Skeletal muscle cell (primary cell): ENCODE measurements at regions not wholly inside any gene's neighbourhood (a gene's known extent, or its start where the extent isn't known, plus 50 kb on each side); places are given as distances from the start of the nearest gene placed in this dataset.
A peak's percentile ranks its signal among the peaks of the same experiment; 100 is the strongest.
"Not testable (repeated sequence)": the region's sequence is repeated elsewhere in the genome, so short reads cannot be mapped to it uniquely, and the experiment has no call there.

Experiments
- DNase-seq: peaks from one replicate; pipeline ENCODE4 v3.0.0-alpha.2; 2010; ENCODE audit warnings: low read depth
- H3K4me3 ChIP-seq: 2 replicates; pipeline ENCODE4 v1.5.1; 2011; ENCODE audit warnings: low read depth, mild to moderate bottlenecking, control low read depth, low read length, moderate library complexity

DNA sequence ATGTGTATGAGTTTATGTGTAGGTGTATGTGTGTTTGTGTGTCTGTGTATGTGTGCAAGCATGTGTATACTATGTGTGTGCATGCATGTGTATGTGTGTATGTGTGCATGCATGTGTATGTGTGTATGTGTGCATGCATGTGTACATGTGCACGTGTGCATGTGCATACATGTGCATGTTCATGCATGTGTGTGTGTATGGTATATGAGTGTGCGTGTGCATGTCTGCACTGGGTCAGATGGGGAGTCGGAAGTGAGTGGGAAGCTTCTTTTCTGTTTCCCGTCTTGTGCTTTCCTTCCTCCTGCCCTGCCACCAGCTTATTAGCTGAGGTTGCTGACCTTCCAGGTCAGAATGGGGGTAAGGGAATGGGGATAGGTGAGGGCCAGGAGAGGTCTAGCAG is 174.7 kb downstream of the MAP2K4 start:
- no peak overlapping the region for H3K4me3 ChIP-seq
- DNase-seq: no peak

DNA sequence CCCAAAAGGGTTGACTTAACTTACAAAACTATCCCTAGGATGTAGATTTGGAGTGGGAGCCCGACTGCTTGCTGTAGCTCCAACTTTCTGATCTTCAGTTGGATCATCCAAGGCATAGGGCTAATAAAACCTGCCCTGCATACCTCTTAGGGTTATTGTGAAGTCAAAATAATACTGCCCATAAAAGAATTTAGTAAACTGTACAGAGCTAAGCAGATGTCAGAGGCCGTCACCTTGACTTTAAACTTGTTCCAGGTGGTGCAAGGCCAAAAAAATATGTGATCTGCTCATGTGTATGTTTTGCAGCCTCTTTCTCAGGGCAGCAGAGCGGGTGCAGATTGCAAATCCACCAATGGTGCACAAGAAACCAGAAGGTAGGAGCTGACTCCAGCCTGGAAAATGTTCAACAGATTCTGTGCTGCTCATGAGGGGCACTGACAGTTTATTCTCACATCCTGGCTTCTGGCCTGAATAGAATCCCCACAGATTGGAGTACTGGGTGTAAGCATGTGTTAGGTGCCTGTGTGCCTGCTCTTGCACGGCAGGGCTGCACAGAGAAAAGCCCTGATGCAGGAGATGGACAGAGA is 180.7 kb downstream of the MAP2K4 start:
- no peak for DNase-seq
- H3K4me3 ChIP-seq: no peak overlapping the region

DNA sequence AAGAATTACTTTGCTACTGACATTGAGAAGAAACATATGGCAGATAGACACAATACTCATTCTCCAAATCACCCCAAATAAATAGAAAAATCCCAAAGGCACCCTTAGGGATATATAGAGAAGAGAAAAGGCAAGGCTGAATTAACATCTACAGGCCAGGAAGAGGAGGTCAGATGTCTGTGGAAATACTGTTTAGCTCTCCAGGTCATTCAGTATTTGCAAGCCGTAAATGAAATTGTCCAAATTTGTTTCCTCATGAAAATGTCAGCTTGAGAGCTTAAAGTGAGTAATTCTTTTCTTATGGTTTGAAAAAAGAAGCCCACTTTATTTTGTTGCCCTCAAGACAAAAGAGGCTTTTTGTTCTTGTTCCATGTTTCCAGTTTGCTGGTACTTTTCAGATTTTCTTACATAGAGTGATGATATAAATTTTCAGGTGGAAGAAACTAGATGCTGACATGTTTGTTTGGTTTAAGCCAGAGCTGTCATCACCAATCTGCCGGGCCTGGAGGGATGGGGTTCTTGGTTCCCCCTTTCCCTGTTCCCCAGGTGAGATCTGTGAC is 189.0 kb downstream of the MAP2K4 start:
- DNase-seq: no peak
- H3K4me3 ChIP-seq: no peak overlapping the region

DNA sequence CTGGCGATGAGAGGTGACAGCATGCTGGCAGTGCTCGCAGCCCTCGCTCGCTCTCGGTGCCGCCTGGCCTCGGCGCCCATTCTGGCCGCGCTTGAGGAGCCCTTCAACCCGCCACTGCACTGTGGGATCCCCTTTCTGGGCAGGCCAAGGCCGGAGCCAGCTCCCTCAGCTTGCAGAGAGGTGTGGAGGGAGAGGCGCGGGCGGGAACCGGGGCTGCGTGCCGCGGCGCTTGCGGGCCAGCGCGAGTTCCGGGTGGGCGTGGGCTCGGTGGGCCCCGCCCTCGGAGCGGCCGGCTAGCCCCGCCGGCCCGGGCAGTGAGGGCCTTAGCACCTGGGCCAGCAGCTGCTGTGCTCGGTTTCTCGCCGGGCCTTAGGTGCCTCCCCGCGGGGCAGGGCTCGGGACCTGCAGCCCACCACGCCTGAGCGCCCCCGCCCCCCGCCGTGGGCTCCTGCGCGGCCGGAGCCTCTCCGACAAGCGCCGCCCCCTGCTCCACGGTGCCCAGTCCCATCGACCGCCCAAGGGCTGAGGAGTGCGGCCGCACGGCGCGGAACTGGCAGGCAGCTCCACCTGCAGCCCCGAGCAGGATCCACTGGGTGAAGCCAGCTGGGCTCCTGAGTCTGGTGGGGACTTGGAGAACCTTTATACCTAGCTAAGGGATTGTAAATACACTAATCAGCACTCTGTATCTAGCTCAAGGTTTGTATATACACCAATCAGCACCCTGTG is 200.2 kb downstream of the MAP2K4 start:
- not testable (repeated sequence) for DNase-seq, H3K4me3 ChIP-seq

DNA sequence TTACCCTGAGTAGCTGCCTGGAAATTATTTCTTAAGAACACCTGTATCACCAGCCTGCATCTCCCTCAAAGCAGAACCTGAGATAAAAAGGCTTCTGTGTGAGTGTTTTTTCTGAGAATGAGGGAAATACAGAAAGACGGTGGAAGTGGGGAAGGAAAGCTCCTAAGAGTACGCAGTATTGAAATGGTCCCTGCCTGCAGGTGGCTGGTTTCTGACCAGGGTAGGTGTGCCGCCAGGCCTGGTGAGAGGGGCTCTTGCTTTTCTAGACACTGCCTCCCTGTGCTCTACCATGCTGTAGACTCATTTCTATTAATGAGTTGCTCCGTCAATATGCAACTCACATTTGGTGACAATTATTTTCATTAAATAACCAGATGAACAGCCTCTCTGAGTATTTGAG is 201.7 kb downstream of the MAP2K4 start:
- H3K4me3 ChIP-seq: no peak overlapping the region
- DNase-seq: no peak

DNA sequence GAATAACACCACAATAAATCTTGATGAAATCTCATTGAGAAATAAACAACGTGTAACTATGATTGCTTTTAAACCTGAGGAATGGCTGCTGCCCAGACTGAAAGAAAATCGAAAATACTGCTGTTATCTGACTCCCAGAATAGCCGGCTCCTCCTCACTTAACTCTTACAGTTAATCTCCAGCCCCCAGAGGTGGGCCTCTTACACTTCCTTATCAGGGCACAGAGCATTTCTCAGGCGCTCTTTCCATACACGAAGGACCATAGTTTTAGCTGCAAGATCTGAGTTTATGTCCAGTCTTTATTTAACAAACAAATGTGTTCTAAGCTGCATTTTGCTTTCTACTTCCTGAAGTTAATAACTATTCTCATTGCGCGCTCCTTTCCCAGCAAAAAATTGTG is 206.9 kb downstream of the MAP2K4 start:
- no peak for DNase-seq
- H3K4me3 ChIP-seq: no peak overlapping the region

DNA sequence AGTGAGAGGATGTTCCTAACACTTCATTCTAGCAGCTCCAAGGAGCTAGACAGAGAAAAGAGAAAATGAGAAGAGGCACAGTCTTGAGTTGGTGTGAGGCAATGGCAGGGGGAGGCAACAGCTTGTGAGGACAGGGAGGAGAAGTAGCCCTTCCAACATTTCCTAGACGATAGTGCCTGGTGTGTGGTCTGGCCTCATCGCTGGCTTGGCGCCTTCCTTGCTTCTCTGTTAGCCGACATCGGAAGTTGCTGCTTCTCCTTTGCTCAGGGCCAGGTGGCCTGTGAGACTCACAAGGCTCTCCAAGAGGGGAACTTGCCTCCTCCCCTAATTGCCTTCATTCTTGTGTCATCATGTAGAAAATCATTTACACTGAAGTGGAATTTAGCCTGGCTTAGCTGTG is 208.7 kb downstream of the MAP2K4 start:
- no peak for DNase-seq

DNA sequence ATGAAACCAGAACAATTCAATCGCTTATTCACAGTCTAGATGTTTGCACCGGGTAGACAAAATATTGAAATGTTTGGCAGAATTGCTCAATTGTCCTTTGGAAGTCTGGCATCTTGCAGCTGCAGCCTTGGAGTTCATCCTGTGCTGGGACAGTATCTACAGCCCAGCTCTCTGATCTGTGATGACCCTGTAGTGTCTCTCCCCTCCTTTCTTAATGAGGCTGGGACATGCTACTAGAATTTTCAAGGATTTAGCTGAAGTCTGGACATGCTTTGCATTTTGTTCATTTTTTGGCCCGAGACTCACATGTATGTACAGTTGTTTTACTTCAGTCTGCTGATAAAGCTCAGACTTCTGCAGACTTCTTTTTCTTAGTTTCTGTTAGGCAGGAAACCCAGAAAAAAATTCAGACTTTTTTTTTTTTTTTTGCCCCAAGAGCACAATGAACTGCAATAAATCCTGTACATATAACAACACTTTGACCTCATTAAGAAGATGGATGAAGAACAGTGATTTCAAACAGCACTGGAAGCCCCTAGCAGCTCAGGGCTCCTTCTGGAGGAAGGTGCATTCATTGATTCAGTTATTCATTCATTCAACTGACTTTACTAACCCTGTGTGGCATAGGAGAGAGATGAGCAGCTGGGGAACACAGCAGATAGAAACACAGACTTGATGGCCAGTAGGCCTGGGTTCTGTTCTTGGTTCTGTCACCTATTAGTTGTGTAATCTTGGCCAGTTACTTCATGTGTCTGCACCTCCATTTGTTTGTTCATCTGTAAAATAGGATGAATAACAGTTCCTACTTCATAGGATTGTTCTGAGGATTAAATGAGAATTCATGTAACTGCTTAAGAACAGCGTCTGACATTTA is 210.0 kb downstream of the MAP2K4 start:
- no peak for DNase-seq
- H3K4me3 ChIP-seq: no peak overlapping the region

More for the DNA sequence above, 208.7 kb downstream of the MAP2K4 start:
- H3K4me3 ChIP-seq: no peak overlapping the region

DNA sequence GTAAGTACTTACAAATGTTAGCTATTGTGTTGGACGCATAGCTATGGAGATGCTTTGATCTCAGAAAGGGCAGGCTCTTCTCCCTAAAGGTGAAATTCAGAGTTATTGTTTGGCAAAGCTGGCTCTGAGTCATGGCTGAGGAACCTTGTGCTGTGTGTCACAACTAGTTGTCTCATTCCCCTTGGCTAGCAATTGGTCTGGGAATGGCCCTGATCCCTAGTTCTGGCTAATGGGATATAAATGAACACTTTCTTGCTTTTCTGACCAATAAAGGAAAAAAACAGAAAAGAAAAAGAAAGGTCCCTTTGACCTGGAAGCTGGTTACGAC is 210.6 kb downstream of the MAP2K4 start:
- H3K4me3 ChIP-seq: no peak overlapping the region
- DNase-seq: peak; percentile 2

DNA sequence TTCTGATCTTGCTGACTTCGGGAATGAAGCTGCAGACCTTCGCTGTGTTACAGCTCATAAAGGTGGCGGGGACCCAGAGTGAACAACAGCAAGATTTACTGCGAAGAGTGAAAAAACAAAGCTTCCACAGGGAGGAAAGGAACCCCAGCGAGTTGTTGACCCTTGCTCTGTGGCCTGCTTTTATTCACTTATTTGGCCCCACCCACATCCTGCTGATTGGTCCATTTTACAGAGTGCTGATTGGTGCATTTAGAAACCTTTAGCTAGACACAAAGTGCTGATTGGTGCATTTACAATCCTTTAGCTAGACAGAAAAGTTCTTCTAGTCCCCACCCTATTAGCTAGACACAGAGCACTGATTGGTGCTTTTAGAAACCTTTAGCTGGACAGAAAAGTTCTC is 218.3 kb downstream of the MAP2K4 start:
- not testable (repeated sequence) for H3K4me3 ChIP-seq, DNase-seq

DNA sequence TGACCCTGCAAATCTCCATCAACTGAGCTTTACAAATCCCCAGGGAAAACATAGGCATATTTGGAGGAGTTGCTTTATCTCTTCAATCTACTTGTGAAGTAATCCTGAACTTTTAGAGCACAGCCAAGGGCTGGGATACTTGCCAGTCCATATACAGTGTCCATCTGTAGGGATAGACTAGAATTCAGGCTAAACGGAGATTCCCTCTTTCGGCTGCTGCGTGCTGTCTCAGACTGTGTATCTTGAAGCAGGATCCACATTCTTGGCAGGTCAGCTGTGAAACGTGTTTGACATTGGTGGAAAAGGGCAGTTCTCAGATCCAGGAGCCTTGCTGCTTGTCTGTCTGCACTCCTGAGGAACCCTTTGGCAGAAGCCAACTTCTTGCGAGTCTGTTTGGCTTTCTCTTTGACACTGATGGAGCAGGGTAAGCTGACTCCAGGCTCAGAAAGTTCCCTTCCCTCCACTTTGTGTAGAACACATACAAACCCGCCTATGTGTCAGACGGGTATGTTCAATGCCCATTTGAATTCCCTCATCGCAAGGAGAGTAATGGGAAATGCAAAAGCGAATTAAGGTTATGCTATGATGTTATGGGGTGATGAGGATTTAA is 221.8 kb downstream of the MAP2K4 start:
- H3K4me3 ChIP-seq: no peak overlapping the region
- no peak for DNase-seq

DNA sequence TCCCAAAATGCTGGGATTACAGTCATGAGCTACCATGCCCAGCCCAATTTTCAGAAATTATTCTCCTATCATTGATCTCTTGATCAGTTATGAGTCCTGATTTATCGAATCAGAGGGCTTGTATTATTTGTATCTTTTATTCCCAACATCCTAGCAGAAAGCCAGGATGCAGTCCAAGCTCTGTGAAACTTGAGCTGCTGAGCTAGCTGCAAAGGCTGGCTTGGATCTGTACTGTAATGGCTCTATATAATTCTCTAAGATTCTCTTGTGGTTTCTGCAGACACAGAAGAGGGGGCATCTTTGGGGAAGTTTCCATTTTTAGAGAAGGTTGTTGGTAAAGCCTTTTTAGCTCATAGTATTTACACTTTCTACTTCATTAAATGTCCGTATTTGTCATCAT is 227.1 kb downstream of the MAP2K4 start:
- H3K4me3 ChIP-seq: no peak overlapping the region
- no peak for DNase-seq

DNA sequence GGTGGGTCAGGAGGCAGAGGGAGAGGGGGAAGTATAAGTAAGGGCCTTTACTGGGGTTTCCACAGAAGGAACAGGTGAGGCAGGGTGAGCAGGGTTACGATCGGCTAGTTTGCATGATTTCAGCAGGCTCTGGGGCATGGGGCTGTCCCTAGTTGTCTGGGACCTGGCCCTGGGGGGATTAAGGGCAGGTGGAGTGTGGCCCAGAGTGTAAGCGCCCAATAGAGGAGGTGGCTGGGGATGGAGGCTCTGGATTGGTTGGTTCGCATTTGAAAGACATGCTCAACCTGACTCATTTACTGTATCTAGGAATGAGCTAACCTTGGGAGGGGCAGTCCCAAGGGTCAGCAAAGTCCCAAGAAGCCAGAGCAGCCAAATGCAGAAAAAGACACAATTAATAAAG is 230.3 kb downstream of the MAP2K4 start:
- no peak overlapping the region for H3K4me3 ChIP-seq
- no peak for DNase-seq

DNA sequence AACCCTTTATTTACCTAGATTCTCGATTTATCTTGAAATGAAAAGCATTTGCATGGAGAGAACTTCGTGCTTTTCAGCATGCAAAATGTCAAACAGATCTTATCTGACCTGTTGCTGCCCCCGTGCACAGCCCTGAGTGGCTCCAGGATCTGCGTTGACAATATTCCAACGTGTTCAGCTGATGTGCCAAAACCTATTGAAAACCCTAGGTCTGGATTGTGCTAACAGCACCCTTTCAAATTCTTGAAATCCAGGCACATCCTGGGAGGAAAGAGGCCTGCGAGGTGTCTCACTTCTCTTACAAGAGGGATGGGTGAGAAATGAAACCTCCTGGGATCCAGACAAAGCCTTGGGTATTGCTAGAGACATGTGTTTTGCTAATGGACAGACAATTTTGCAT is 231.8 kb downstream of the MAP2K4 start:
- H3K4me3 ChIP-seq: no peak overlapping the region
- no peak for DNase-seq

DNA sequence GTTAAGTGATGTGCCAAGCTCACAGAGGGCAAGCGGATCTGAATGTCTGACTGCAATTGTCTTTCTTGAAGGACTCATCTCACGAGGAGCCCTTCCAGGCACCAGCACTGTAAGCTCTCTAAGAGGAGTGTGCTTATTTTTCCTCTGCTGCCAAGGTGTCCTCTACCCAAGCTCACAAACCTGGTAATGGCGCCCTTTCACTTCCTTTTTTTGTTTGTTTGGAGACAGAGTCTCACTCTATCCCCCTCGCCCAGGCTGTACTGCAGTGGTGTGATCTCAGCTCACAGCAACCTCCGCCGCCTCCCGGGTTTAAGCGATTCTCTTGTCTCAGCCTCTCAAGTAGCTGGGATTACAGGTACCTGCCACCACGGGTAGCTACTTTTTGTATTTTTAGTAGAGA is 233.8 kb downstream of the MAP2K4 start:
- no peak for DNase-seq
- no peak overlapping the region for H3K4me3 ChIP-seq

DNA sequence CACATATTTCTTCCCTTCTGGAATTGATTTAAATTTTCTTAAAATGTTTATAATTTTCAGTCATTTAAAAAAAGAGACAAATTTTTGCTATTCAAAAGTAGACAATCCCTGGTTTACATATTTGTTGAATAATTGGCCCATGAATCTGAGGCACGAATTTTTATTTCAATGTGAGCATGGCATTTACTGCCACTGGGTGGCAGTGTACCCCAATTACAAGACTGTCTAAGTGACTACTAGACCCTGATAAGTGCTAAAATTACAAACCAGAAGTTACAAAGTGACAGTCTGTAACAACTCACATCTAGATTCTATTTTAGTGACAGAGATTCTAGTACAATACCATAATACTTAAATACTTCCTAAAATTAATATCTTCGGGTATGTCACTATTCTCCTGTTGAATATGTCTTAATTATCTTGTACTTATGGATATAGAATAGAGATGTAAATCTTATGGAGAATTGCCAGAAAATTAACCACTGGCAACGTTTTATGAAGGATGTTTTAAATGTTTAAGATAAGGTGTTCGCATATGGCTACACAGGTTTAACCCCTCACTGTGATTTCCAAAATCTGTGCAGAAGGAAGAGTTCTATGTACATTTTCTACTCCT is 235.8 kb downstream of the MAP2K4 start:
- H3K4me3 ChIP-seq: no peak overlapping the region
- DNase-seq: peak; percentile 15

DNA sequence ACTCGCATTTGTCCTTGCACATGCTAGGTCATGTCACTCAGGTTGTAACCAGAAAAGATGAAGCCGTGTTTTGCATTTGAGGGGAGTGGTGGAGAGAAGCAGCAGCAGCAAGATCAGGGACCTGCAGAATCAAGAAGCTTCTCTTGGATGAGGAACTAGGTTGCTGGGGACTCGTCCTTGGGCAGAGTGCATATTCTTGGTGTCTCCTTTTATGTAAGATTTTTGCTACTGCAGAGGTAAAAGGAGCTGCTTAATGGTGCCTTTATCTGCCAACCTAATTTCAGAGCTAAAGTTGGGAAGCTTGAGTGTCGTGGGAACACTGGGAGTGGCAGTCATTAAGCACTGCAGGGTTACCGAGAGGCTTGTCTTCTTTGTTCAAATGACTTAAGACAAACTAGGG is 236.5 kb downstream of the MAP2K4 start:
- no peak for DNase-seq
- no peak overlapping the region for H3K4me3 ChIP-seq

DNA sequence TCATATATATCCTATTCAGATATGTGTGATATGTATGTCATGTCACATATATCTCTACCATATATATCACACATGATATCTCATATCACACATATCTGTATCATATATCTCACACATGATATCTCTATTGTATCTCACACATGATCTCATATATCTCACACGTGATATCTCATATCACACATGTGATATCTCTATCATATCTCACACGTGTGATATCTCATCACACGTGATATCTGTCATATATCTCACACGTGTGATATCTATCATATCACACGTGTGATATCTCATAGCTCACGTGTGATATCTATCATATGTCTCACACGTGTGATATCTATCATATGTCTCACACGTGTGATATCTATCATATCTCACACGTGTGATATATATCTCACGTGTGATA is 240.7 kb downstream of the MAP2K4 start:
- DNase-seq: no peak
- no peak overlapping the region for H3K4me3 ChIP-seq

DNA sequence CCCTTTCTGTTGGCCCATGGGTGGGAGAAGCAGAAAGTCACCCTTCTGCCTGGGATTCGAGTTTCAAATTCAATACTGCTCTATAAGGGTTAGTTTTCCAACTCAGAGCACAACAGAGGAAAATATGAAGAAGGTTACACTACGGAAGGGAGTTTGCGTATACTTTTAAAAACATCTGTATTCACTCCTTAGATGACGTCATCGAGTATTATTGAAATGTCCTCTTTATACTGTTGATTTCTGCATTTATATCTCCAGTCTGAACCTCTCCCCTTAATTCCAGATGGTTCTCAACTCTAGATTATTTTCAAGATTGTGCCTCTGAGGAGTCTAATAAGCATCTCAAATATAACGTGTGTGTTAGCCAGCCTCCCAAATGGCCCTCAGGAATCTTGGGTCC is 249.1 kb downstream of the MAP2K4 start:
- no peak for DNase-seq
- H3K4me3 ChIP-seq: no peak overlapping the region

DNA sequence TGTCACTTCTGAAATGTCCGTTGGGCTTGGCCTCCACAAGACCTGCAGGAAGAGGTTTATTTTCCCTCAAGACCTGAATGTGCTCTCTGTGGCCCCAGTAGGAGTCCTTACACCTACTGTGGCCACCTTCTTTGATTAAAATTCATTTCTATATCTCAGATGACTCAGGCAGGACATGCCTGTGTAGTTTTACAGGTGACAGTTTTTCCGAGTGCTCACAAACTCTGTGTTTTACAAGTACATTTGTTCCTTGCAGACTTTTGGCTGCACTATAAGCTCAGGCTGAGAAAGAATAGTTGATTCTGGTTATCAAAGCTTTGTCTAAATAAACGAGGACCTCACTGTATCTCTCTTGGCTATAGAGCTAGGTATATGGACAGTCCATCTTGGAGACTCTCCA is 257.1 kb downstream of the MAP2K4 start:
- no peak overlapping the region for H3K4me3 ChIP-seq
- DNase-seq: no peak
